Erythroblast (primary cell): ENCODE measurements at regions not wholly inside any gene's neighbourhood (a gene's known extent, or its start where the extent isn't known, plus 50 kb on each side); places are given as distances from the start of the nearest gene placed in this dataset.

Source experiments
- GATA1 ChIP-seq: IDR thresholded peaks from 2 replicates; pipeline ENCODE4 v1.6.1; 2011; ENCODE audit warnings: low read depth, mild to moderate bottlenecking, control low read depth, low read length, moderate library complexity
- POLR2A ChIP-seq: IDR thresholded peaks from 2 replicates; pipeline ENCODE4 v1.6.1; 2011; ENCODE audit warnings: mild to moderate bottlenecking, low read length

- TF ChIP-seq POLR2A: no peak
- TF ChIP-seq GATA1: no peak
These were observed 357.2 kb downstream of the SH2D4B start for GRCh38 chr10:80894797-80895467.
